Neural crest cell (in vitro differentiated cells): ENCODE measurements at regions not wholly inside any gene's neighbourhood (a gene's known extent, or its start where the extent isn't known, plus 50 kb on each side); places are given as distances from the start of the nearest gene placed in this dataset.

Experiments used
- DNase-seq: peaks from one replicate; pipeline ENCODE4 v3.0.0; 2021; ENCODE audit warnings: low read depth, mixed read lengths, low spot score
- H3K27ac Mint-ChIP-seq: one replicate; pipeline ENCODE4 v1.8.0; 2021; ENCODE audit warnings: mild to moderate bottlenecking, mixed read lengths; ENCODE audit not compliant: unreplicated experiment
- H3K27me3 Mint-ChIP-seq: 2 replicates; pipeline ENCODE4 v1.8.0; 2021; ENCODE audit warnings: low read depth, mild to moderate bottlenecking, mixed read lengths
- H3K36me3 Mint-ChIP-seq: 2 replicates; pipeline ENCODE4 v1.8.0; 2021; ENCODE audit warnings: low read depth, mild to moderate bottlenecking, mixed read lengths
- H3K4me1 Mint-ChIP-seq: 2 replicates; pipeline ENCODE4 v1.8.0; 2021; ENCODE audit warnings: mixed read lengths
- H3K4me3 Mint-ChIP-seq: one replicate; pipeline ENCODE4 v1.8.0; 2021; ENCODE audit warnings: mild to moderate bottlenecking, mixed read lengths
- H3K9me3 Mint-ChIP-seq: 2 replicates; pipeline ENCODE4 v1.8.0; 2021; ENCODE audit warnings: mixed read lengths
- CTCF ChIP-seq: fragments of 200-600 bp; sonication (generic); conservative IDR thresholded peaks from 2 replicates; pipeline ENCODE4 v1.5.0; 2021; ENCODE audit warnings: antibody characterized with exemption, mild to moderate bottlenecking

DNA sequence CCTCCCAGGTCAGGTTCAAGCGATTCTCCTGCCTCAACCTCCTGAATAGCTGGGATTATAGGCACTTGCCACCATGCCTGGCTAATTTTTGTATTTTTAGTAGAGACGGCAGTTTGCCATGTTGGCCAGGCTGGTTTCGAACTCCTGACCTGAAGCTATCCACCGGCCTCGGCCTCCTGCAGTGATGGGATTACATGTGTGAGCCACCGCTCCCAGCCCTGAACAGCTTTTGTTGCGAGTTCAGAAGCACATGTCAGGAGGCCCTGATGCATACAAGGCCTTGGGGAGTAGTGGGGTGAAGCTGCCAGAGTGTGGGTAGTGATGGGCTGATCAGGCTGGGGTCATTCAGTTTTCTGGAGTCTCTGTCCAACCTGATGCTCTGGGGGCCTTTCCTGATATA, 117.0 kb upstream of the C11orf87 start:
- no peaks in the 10 kb centered on the region for H3K27me3 Mint-ChIP-seq
- no peak overlapping the region for H3K4me3 Mint-ChIP-seq
- no peaks in the 10 kb centered on the region for H3K36me3 Mint-ChIP-seq
- no peak overlapping the region for H3K27ac Mint-ChIP-seq
- TF ChIP-seq CTCF = no peak
- H3K9me3 Mint-ChIP-seq = no peaks in the 10 kb centered on the region
- DNase-seq = no peak
- H3K4me1 Mint-ChIP-seq = no peaks in the 10 kb centered on the region

GRCh38 chr11:109306322-109306721, 115.7 kb upstream of the C11orf87 start:
- no peaks in the 10 kb centered on the region for H3K36me3 Mint-ChIP-seq
- no peak for DNase-seq
- no peak for TF ChIP-seq CTCF
- no peak overlapping the region for H3K4me3 Mint-ChIP-seq
- H3K4me1 Mint-ChIP-seq = no peaks in the 10 kb centered on the region
- H3K27me3 Mint-ChIP-seq = no peaks in the 10 kb centered on the region
- no peak overlapping the region for H3K27ac Mint-ChIP-seq
- H3K9me3 Mint-ChIP-seq = no peaks in the 10 kb centered on the region

- H3K27ac Mint-ChIP-seq = no peak overlapping the region
- no peaks in the 10 kb centered on the region for H3K36me3 Mint-ChIP-seq
- no peaks in the 10 kb centered on the region for H3K4me1 Mint-ChIP-seq
- no peak for DNase-seq
- no peaks in the 10 kb centered on the region for H3K27me3 Mint-ChIP-seq
- H3K9me3 Mint-ChIP-seq = no peaks in the 10 kb centered on the region
- TF ChIP-seq CTCF = no peak
- H3K4me3 Mint-ChIP-seq = no peak overlapping the region
Observed at GRCh38 chr11:109307366-109307765, 114.6 kb upstream of the C11orf87 start.

DNA sequence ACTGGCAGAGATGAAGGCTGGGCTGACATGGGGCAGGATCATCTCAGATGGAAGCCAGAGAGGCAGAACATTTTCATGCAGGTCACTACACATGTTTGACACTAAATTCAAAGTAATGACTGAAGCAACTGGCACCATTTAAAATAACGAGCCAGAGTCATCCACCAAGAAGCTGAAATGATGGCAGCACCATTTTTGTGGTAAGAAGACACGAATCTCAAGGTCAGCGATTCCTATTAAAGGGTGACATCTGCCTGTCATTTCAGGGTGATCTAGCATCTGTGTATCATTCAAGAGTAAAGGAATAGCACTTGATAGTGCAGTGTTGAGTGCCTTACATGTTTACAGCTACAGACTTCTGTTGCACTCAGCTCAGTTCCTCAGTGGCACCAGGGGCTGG, 113.4 kb upstream of the C11orf87 start:
- H3K4me3 Mint-ChIP-seq = no peak overlapping the region
- no peak for TF ChIP-seq CTCF
- no peaks in the 10 kb centered on the region for H3K9me3 Mint-ChIP-seq
- no peaks in the 10 kb centered on the region for H3K27me3 Mint-ChIP-seq
- H3K27ac Mint-ChIP-seq = no peak overlapping the region
- DNase-seq = no peak
- H3K4me1 Mint-ChIP-seq = no peaks in the 10 kb centered on the region
- no peaks in the 10 kb centered on the region for H3K36me3 Mint-ChIP-seq

DNA sequence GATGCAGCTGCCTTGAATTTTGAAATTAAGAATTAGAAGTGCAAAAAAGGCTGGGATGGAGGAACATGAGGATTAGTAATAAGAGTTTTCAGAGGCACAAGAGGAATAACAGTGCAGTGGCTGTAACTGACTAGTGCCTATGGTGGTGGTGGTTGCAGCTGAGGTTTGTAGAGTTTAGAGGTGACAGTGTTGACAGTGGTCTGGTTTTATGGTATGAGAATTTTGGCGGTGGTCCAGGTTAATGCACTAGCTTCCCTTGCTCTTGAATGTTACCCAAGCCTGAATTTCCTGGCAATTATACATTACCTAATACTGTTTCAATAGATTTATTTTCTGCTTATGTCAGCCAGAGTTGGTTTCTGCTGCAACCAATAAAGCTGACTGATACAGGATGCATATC, 112.8 kb upstream of the C11orf87 start:
- no peaks in the 10 kb centered on the region for H3K27me3 Mint-ChIP-seq
- H3K36me3 Mint-ChIP-seq = no peaks in the 10 kb centered on the region
- TF ChIP-seq CTCF = no peak
- H3K4me1 Mint-ChIP-seq = no peaks in the 10 kb centered on the region
- H3K27ac Mint-ChIP-seq = no peak overlapping the region
- DNase-seq = no peak
- no peak overlapping the region for H3K4me3 Mint-ChIP-seq
- no peaks in the 10 kb centered on the region for H3K9me3 Mint-ChIP-seq

- H3K27me3 Mint-ChIP-seq = peaks cover 6% of the 10 kb centered on the region
- no peak for TF ChIP-seq CTCF
Observed at GRCh38 chr11:109317726-109318125, 104.3 kb upstream of the C11orf87 start.

More at GRCh38 chr11:109317726-109318125, 104.3 kb upstream of the C11orf87 start:
- Mint-ChIP-seq H3K36me3 (no peaks in the 10 kb centered on the region), H3K27ac (no peak overlapping the region), H3K4me3 (no peak overlapping the region), H3K4me1 (no peaks in the 10 kb centered on the region), H3K9me3 (peaks cover 2% of the 10 kb centered on the region)
- DNase-seq = no peak
